SK-N-SH treated with all-trans-retinoic acid at 6 μM for 48 hours (cell line): ENCODE measurements at regions not wholly inside any gene's neighbourhood (a gene's known extent, or its start where the extent isn't known, plus 50 kb on each side); places are given as distances from the start of the nearest gene placed in this dataset.

Source experiments
- ARNTL ChIP-seq: fragments of 450-650 bp; formaldehyde crosslinking; IDR thresholded peaks from 2 replicates; pipeline ENCODE4 v1.5.0; 2020; ENCODE audit warnings: low read depth, mild to moderate bottlenecking, moderate library complexity, borderline replicate concordance
- CSRNP3 ChIP-seq: fragments of 250-450 bp; sonication (Bioruptor Pico); IDR thresholded peaks from 2 replicates; pipeline ENCODE4 v1.5.1; 2021; ENCODE audit warnings: mild to moderate bottlenecking, moderate library complexity
- ISL1 ChIP-seq: fragments of 250-450 bp; sonication (Bioruptor Pico); IDR thresholded peaks from 2 replicates; pipeline ENCODE4 v2.1.2; 2022; ENCODE audit warnings: mild to moderate bottlenecking, moderate library complexity
- OSR1 ChIP-seq: fragments of 250-450 bp; sonication (Bioruptor Pico); IDR thresholded peaks from 2 replicates; pipeline ENCODE4 v1.8.0; 2022; ENCODE audit warnings: moderate library complexity, mild to moderate bottlenecking, inconsistent platforms
- RARB ChIP-seq: fragments of 250-450 bp; sonication (Bioruptor Pico); IDR thresholded peaks from 2 replicates; pipeline ENCODE4 v1.8.0; 2021; ENCODE audit warnings: mild to moderate bottlenecking, moderate library complexity
- SNAI2 ChIP-seq: fragments of 250-450 bp; sonication (Bioruptor Pico); IDR thresholded peaks from 2 replicates; pipeline ENCODE4 v1.5.0; 2020; ENCODE audit warnings: mild to moderate bottlenecking, moderate library complexity
- TOX ChIP-seq: fragments of 250-450 bp; sonication (Bioruptor Pico); IDR thresholded peaks from 2 replicates; pipeline ENCODE4 v1.8.0; 2021; ENCODE audit warnings: mild to moderate bottlenecking, moderate library complexity, borderline replicate concordance
- ZFP3 ChIP-seq: fragments of 250-450 bp; sonication (Bioruptor Pico); IDR thresholded peaks from 2 replicates; pipeline ENCODE4 v1.5.0; 2020; ENCODE audit warnings: mild to moderate bottlenecking, moderate library complexity
- ZNF565 ChIP-seq: fragments of 450-650 bp; formaldehyde crosslinking; conservative IDR thresholded peaks from 2 replicates; pipeline ENCODE4 v1.5.0; 2020; ENCODE audit warnings: low read depth, mild to moderate bottlenecking, moderate library complexity
- ZNF8 ChIP-seq: fragments of 450-650 bp; formaldehyde crosslinking; IDR thresholded peaks from 2 replicates; pipeline ENCODE4 v1.5.0; 2020; ENCODE audit warnings: mild to moderate bottlenecking, moderate library complexity
- TF ChIP-seq, protein P1 (sequence below): fragments of 250-450 bp; sonication (Bioruptor Pico); IDR thresholded peaks from 2 replicates; pipeline ENCODE4 v1.8.0; 2020; ENCODE audit warnings: mild to moderate bottlenecking, moderate library complexity, borderline replicate concordance
- TF ChIP-seq, protein P2 (sequence below): fragments of 250-450 bp; sonication (Bioruptor Pico); IDR thresholded peaks from 2 replicates; pipeline ENCODE4 v1.5.1; 2020; ENCODE audit warnings: low read depth, mild to moderate bottlenecking, moderate library complexity

- TF ChIP-seq, protein P1, sequence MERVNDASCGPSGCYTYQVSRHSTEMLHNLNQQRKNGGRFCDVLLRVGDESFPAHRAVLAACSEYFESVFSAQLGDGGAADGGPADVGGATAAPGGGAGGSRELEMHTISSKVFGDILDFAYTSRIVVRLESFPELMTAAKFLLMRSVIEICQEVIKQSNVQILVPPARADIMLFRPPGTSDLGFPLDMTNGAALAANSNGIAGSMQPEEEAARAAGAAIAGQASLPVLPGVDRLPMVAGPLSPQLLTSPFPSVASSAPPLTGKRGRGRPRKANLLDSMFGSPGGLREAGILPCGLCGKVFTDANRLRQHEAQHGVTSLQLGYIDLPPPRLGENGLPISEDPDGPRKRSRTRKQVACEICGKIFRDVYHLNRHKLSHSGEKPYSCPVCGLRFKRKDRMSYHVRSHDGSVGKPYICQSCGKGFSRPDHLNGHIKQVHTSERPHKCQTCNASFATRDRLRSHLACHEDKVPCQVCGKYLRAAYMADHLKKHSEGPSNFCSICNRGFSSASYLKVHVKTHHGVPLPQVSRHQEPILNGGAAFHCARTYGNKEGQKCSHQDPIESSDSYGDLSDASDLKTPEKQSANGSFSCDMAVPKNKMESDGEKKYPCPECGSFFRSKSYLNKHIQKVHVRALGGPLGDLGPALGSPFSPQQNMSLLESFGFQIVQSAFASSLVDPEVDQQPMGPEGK (CRISPR knock-in tag), result no peak
- TF ChIP-seq ARNTL (CRISPR knock-in tag) (no peak), RARB (CRISPR knock-in tag) (no peak), ZNF8 (CRISPR knock-in tag) (no peak), CSRNP3 (no peak), ZFP3 (no peak), SNAI2 (CRISPR knock-in tag) (no peak), OSR1 (no peak), ISL1 (no peak), ZNF565 (CRISPR knock-in tag) (no peak), TOX (CRISPR knock-in tag) (no peak)
- TF ChIP-seq, protein P2, sequence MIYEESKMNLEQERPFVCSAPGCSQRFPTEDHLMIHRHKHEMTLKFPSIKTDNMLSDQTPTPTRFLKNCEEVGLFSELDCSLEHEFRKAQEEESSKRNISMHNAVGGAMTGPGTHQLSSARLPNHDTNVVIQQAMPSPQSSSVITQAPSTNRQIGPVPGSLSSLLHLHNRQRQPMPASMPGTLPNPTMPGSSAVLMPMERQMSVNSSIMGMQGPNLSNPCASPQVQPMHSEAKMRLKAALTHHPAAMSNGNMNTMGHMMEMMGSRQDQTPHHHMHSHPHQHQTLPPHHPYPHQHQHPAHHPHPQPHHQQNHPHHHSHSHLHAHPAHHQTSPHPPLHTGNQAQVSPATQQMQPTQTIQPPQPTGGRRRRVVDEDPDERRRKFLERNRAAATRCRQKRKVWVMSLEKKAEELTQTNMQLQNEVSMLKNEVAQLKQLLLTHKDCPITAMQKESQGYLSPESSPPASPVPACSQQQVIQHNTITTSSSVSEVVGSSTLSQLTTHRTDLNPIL, result no peak
Measured at GRCh38 chr10:130998642-130999041, 312.9 kb downstream of the TCERG1L start.
